Spleen (tissue), 11 donors: ENCODE measurements at regions not wholly inside any gene's neighbourhood (a gene's known extent, or its start where the extent isn't known, plus 50 kb on each side); places are given as distances from the start of the nearest gene placed in this dataset.

Experiments
- DNase-seq: peaks from one replicate; pipeline ENCODE4 v3.0.0-alpha.2; 2020
- H3K27ac ChIP-seq, 8 donors: fragments of 200-600 bp; sonication (generic) in 7 of 8; 1 replicate in 4 of 8; 2 replicates in 4 of 8; pipeline versions ENCODE4 v1.5.0 to v1.8.0; 2016 to 2021; ENCODE audit warnings: inconsistent platforms in 4 of 8, mild to moderate bottlenecking in 4 of 8, moderate library complexity in 1 of 8
- H3K27me3 ChIP-seq, 7 donors: fragments of 200-600 bp; sonication (generic) in 6 of 7; replicated peaks in 1 of 7; 1 replicate in 4 of 7; 2 replicates in 3 of 7; pipeline versions ENCODE4 v1.5.0 to v1.8.0; 2016 to 2021; ENCODE audit warnings: inconsistent platforms in 3 of 7, mild to moderate bottlenecking in 1 of 7
- H3K36me3 ChIP-seq, 6 donors: fragments of 200-600 bp; sonication (generic) in 5 of 6; 1 replicate in 4 of 6; 2 replicates in 2 of 6; pipeline versions ENCODE4 v1.5.0 to v1.8.0; 2016 to 2021; ENCODE audit warnings: inconsistent platforms in 2 of 6
- H3K4me1 ChIP-seq, 6 donors: fragments of 200-600 bp; sonication (generic) in 5 of 6; 1 replicate in 3 of 6; 2 replicates in 3 of 6; pipeline versions ENCODE4 v1.5.0 to v1.8.0; 2016 to 2021; ENCODE audit warnings: inconsistent platforms in 3 of 6
- H3K4me3 ChIP-seq, 8 donors: fragments of 200-600 bp; sonication (generic) in 7 of 8; 1 replicate in 4 of 8; 2 replicates in 4 of 8; pipeline versions ENCODE4 v1.5.0 to v1.8.0; 2016 to 2021; ENCODE audit warnings: inconsistent platforms in 4 of 8, mild to moderate bottlenecking in 4 of 8, moderate library complexity in 2 of 8
- H3K9me3 ChIP-seq, 8 donors: fragments of 200-600 bp; sonication (generic) in 7 of 8; 1 replicate in 4 of 8; 2 replicates in 4 of 8; pipeline versions ENCODE4 v1.5.0 to v1.8.0; 2016 to 2021; ENCODE audit warnings: inconsistent platforms in 4 of 8
- CTCF ChIP-seq, 11 experiments: fragments of 200-600 bp in 7 of 11; fragments of 450-650 bp in 4 of 11; sonication (generic) in 4 of 11; IDR thresholded peaks in 8 of 11; conservative IDR thresholded peaks in 3 of 11; 1 replicate in 7 of 11; 2 replicates in 4 of 11; pipeline versions ENCODE4 v1.4.0 to v1.8.0; 2016 to 2021; ENCODE audit warnings: antibody characterized with exemption in 11 of 11, inconsistent platforms in 4 of 11, mild to moderate bottlenecking in 1 of 11
- POLR2A ChIP-seq, 3 donors: fragments of 450-650 bp; IDR thresholded peaks; one replicate each; pipeline ENCODE4 v1.5.1; 2017; ENCODE audit warnings: antibody characterized with exemption in 3 of 3, mild to moderate bottlenecking in 1 of 3
- POLR2AphosphoS5 ChIP-seq, 3 donors: sonication (generic); formaldehyde crosslinking; IDR thresholded peaks; one replicate each; pipeline ENCODE4 v1.5.1; 2017; ENCODE audit warnings: antibody characterized with exemption in 3 of 3
- WGBS, 5 donors: extraction: QIAGEN DNeasy Blood & Tissue Kit in 3 of 5; methylation state at CpG; one replicate each; pipeline versions ENCODE4 v1.1.5 to v1.1.7; 2013 to 2018; 5-methylcytosine and 5-hydroxymethylcytosine counted together
- intact Hi-C: fragments of 100-400 bp; cut with DNase I; formaldehyde crosslinking; loops from one replicate; pipeline ENCODE4 v1.15.0; 2023; ENCODE audit warnings: low total_unique reads
- donor health status: healthy with polysubstance abuse.
- donor health status: DM: no; HTN: no; CAD: no; lungs with moderate emphysema.
- donor health status: DM: no; HTN: no; CAD: no.
- donor health status: Bipolar disorder and iron deficiency.
- donor health status: healthy.
- donor health status: DM: no; HTN: no; CAD: no.
- donor health status: DM: yes; HTN: yes; CAD: no.

DNA sequence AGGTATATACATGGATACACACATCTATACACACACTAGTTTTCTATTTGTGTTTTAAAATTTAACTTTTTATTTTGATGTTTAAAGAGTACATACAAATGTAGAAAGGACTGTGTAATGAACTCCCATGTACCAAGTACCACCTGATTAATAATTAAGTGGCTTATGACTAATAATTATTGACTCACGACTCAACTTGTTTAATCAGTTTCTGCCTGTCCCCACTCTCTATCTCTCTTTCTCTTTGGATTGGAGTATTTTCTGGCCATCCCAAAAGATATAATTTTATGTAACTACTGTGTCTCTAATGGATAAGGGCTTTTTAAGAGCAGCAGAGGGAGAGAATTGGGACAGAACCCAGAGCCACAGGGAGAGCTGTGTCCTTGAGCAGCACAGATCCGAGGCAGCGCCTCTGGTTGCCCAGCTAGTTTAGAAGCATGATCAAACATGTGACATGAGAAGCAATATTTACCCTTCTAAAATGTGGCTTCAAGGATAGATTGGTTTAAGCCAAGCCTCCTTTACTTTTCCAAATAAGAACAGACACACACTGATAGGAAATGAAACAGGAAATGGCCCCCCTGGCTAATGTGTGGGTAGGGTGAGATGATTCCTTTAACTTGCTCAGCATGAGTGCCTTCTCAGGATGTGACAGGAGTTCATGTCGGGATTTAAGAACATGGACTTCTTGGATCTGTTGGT is 81.0 kb downstream of the ERMARD start:
- H3K4me1 ChIP-seq = peaks cover 0 to 16% (median 10%) of the 10 kb centered on the region in 6 donors
- H3K27me3 ChIP-seq = peaks cover 0 to 63% (median 21%) of the 10 kb centered on the region in 7 donors
- H3K27ac ChIP-seq = no peak overlapping the region
- no peaks in the 10 kb centered on the region for H3K36me3 ChIP-seq
- H3K9me3 ChIP-seq = no peaks in the 10 kb centered on the region
- H3K4me3 ChIP-seq = no peak overlapping the region
- DNase-seq = peak; percentile 31
- WGBS, 5 donors = 49 to 67% (median 51%) methylated on average over 4 of the region's 4 CpGs
- intact Hi-C loops = loop anchor here (5.0 kb wide), 1 partner anchor 685 kb away; no protein-coding TSS in a partner anchor
- TF ChIP-seq CTCF (IDR thresholded peaks at IDR 0.05 in 8 of 11, conservative IDR thresholded peaks at IDR 0.05 in 3 of 11) = no peak

GRCh38 chr6:169831450-169832246 is 80.2 kb downstream of the ERMARD start:
- Histone ChIP-seq H3K4me3 (no peak overlapping the region), H3K9me3 (peaks cover 0 to 2% (median 1%) of the 10 kb centered on the region in 8 donors), H3K27me3 (peaks cover 0 to 63% (median 21%) of the 10 kb centered on the region in 7 donors), H3K36me3 (no peaks in the 10 kb centered on the region), H3K4me1 (peaks cover 0 to 16% (median 10%) of the 10 kb centered on the region in 6 donors), H3K27ac (no peak overlapping the region)
- intact Hi-C loops = loop anchor here (5.0 kb wide), 1 partner anchor 686 kb away; no protein-coding TSS in a partner anchor
- DNase-seq = peak; percentile 92
- TF ChIP-seq POLR2AphosphoS5 (IDR thresholded peaks at IDR 0.05) (peak in 2 of 3 donors; percentile 31 to 54), CTCF (IDR thresholded peaks at IDR 0.05 in 8 of 11, conservative IDR thresholded peaks at IDR 0.05 in 3 of 11) (peak; percentile 84 to 93 (median 89)), POLR2A (IDR thresholded peaks at IDR 0.05) (no peak)
- 36 to 45% (median 37%) methylated on average over 30 to 32 of the region's 32 CpGs for WGBS, 5 donors
